H9 (cell line): ENCODE measurements at regions not wholly inside any gene's neighbourhood (a gene's known extent, or its start where the extent isn't known, plus 50 kb on each side); places are given as distances from the start of the nearest gene placed in this dataset.

Experiments
- DNase-seq: peaks from one replicate; pipeline ENCODE4 v3.0.0-alpha.2; 2017
- H2AFZ ChIP-seq: one replicate; pipeline ENCODE4 v1.6.1; 2013; ENCODE audit warnings: mild to moderate bottlenecking, low read length, control low read depth, moderate library complexity
- H2AK5ac ChIP-seq: 2 replicates; pipeline ENCODE4 v1.6.1; 2013; ENCODE audit warnings: low read length, control low read depth, mixed read lengths; ENCODE audit not compliant: insufficient read length
- H2BK120ac ChIP-seq: one replicate; pipeline ENCODE4 v1.6.1; 2013; ENCODE audit warnings: low read depth, mild to moderate bottlenecking, low read length, control low read depth, inconsistent platforms; ENCODE audit not compliant: poor library complexity, severe bottlenecking
- H2BK12ac ChIP-seq: 2 replicates; pipeline ENCODE4 v1.6.1; 2013; ENCODE audit warnings: low read length, control low read depth, mixed read lengths, low read depth; ENCODE audit not compliant: insufficient read length
- H2BK15ac ChIP-seq: 2 replicates; pipeline ENCODE4 v1.6.1; 2013; ENCODE audit warnings: low read depth, low read length, control low read depth
- H2BK20ac ChIP-seq: one replicate; pipeline ENCODE4 v1.6.1; 2013; ENCODE audit warnings: low read depth, mild to moderate bottlenecking, low read length, control low read depth, inconsistent platforms; ENCODE audit not compliant: poor library complexity, severe bottlenecking
- H2BK5ac ChIP-seq: 2 replicates; pipeline ENCODE4 v1.6.1; 2013; ENCODE audit warnings: low read length, control low read depth, mixed read lengths; ENCODE audit not compliant: insufficient read length
- H3K14ac ChIP-seq: 2 replicates; pipeline ENCODE4 v1.6.1; 2013; ENCODE audit warnings: low read length, control low read depth; ENCODE audit not compliant: insufficient read depth
- H3K18ac ChIP-seq: 2 replicates; pipeline ENCODE4 v1.6.1; 2013; ENCODE audit warnings: low read depth, mild to moderate bottlenecking, mixed read lengths, low read length, control low read depth; ENCODE audit not compliant: insufficient read length
- H3K23ac ChIP-seq: 2 replicates; pipeline ENCODE4 v1.6.1; 2013; ENCODE audit warnings: low read length, control low read depth, mixed read lengths, low read depth; ENCODE audit not compliant: insufficient read length
- H3K23me2 ChIP-seq: 2 replicates; pipeline ENCODE4 v1.6.1; 2013; ENCODE audit warnings: low read depth, mild to moderate bottlenecking, mixed read lengths, low read length, control low read depth; ENCODE audit not compliant: insufficient read length, poor library complexity, severe bottlenecking
- H3K27ac ChIP-seq: 2 replicates; pipeline ENCODE4 v1.5.1; 2013; ENCODE audit warnings: low read length, control low read depth, mixed read lengths, low read depth; ENCODE audit not compliant: insufficient read length
- H3K27me3 ChIP-seq: 2 replicates; pipeline ENCODE4 v1.6.1; 2013; ENCODE audit warnings: low read length, control low read depth, inconsistent platforms; ENCODE audit not compliant: insufficient read depth
- H3K4ac ChIP-seq: 2 replicates; pipeline ENCODE4 v1.6.1; 2013; ENCODE audit warnings: low read depth, mild to moderate bottlenecking, control low read depth, inconsistent platforms, low read length, moderate library complexity
- H3K4me1 ChIP-seq: 2 replicates; pipeline ENCODE4 v1.6.1; 2013; ENCODE audit warnings: low read length, control low read depth, inconsistent platforms; ENCODE audit not compliant: insufficient read depth
- H3K4me2 ChIP-seq: 2 replicates; pipeline ENCODE4 v1.6.1; 2013; ENCODE audit warnings: low read length, control low read depth, mixed read lengths; ENCODE audit not compliant: insufficient read length, insufficient read depth
- H3K56ac ChIP-seq: 2 replicates; pipeline ENCODE4 v1.6.1; 2013; ENCODE audit warnings: low read depth, mild to moderate bottlenecking, mixed read lengths, low read length, control low read depth; ENCODE audit not compliant: insufficient read length
- H3K79me1 ChIP-seq: 2 replicates; pipeline ENCODE4 v1.6.1; 2013; ENCODE audit warnings: low read depth, mild to moderate bottlenecking, moderate library complexity, low read length, control low read depth, inconsistent platforms; ENCODE audit not compliant: insufficient read depth, poor library complexity, severe bottlenecking
- H3K79me2 ChIP-seq: 2 replicates; pipeline ENCODE4 v1.6.1; 2013; ENCODE audit warnings: low read length, control low read depth, inconsistent platforms; ENCODE audit not compliant: insufficient read depth
- H3K9ac ChIP-seq: 2 replicates; pipeline ENCODE4 v1.6.1; 2013; ENCODE audit warnings: low read length, control low read depth, mixed read lengths; ENCODE audit not compliant: insufficient read length; ENCODE audit errors: extremely low read depth
- H3K9me3 ChIP-seq: one replicate; pipeline ENCODE4 v1.6.1; 2013; ENCODE audit warnings: low read depth, low read length, inconsistent platforms; ENCODE audit not compliant: control insufficient read depth
- H3T11ph ChIP-seq: one replicate; pipeline ENCODE4 v1.6.1; 2013; ENCODE audit warnings: mild to moderate bottlenecking, low read length, control low read depth, inconsistent platforms
- H4K20me1 ChIP-seq: one replicate; pipeline ENCODE4 v1.6.1; 2013; ENCODE audit not compliant: control insufficient read depth, insufficient read length, insufficient read depth
- H4K5ac ChIP-seq: 2 replicates; pipeline ENCODE4 v1.6.1; 2013; ENCODE audit warnings: low read depth, mild to moderate bottlenecking, mixed read lengths, low read length, control low read depth; ENCODE audit not compliant: insufficient read length
- H4K8ac ChIP-seq: replicated peaks from 2 replicates; pipeline ENCODE4 v1.6.1; 2013; ENCODE audit warnings: low read length, control low read depth, mixed read lengths, low read depth; ENCODE audit not compliant: insufficient read length
- H4K91ac ChIP-seq: 2 replicates; pipeline ENCODE4 v1.6.1; 2013; ENCODE audit warnings: low read depth, mild to moderate bottlenecking, moderate library complexity, mixed read lengths, low read length, control low read depth; ENCODE audit not compliant: insufficient read length
- H3K27ac Mint-ChIP-seq, 3 experiments: 2 replicates in 2 of 3; 3 replicates in 1 of 3; pipeline ENCODE4 v1.8.0; 2020 to 2021; ENCODE audit warnings: mixed read lengths in 3 of 3, mild to moderate bottlenecking in 1 of 3, moderate library complexity in 1 of 3
- H3K27me3 Mint-ChIP-seq: 2 replicates; pipeline ENCODE4 v1.8.0; 2021; ENCODE audit warnings: low read depth, mild to moderate bottlenecking, moderate library complexity, mixed read lengths
- H3K36me3 Mint-ChIP-seq, 3 experiments: 2 replicates in 2 of 3; 3 replicates in 1 of 3; pipeline ENCODE4 v1.8.0; 2020 to 2021; ENCODE audit warnings: low read depth in 3 of 3, mixed read lengths in 3 of 3; ENCODE audit not compliant: insufficient read depth in 1 of 3
- H3K4me1 Mint-ChIP-seq, 2 experiments: 2 replicates each; pipeline ENCODE4 v1.8.0; 2020; ENCODE audit warnings: mixed read lengths in 2 of 2
- H3K4me3 Mint-ChIP-seq, 2 experiments: 2 replicates in 1 of 2; 3 replicates in 1 of 2; pipeline ENCODE4 v1.8.0; 2020 to 2021; ENCODE audit warnings: mild to moderate bottlenecking in 2 of 2, mixed read lengths in 2 of 2, moderate library complexity in 1 of 2
- H3K9me3 Mint-ChIP-seq, 2 experiments: 2 replicates in 1 of 2; 3 replicates in 1 of 2; pipeline ENCODE4 v1.8.0; 2020; ENCODE audit warnings: mild to moderate bottlenecking in 2 of 2, mixed read lengths in 2 of 2, moderate library complexity in 1 of 2
- CTCF ChIP-seq: fragments of 200-600 bp; sonication (generic); conservative IDR thresholded peaks from 3 replicates; pipeline ENCODE4 v1.8.0; 2021; ENCODE audit warnings: antibody characterized with exemption, mild to moderate bottlenecking
- WGBS: extraction: QIAGEN DNeasy Blood & Tissue Kit; methylation state at CpG from one replicate; pipeline ENCODE4 v1.1.7; 2013; ENCODE audit warnings: missing lambda C conversion rate, low lambda C conversion rate, mixed read lengths; ENCODE audit not compliant: insufficient read length; ENCODE audit errors: extremely low coverage; 5-methylcytosine and 5-hydroxymethylcytosine counted together

GRCh38 chrX:80120335-80120734, 105.8 kb downstream of the TBX22 start:
- Histone ChIP-seq H2AK5ac (no peak overlapping the region), H2BK15ac (no peak overlapping the region), H3K23ac (no peak overlapping the region), H2BK5ac (no peak overlapping the region), H3T11ph (no peak overlapping the region), H3K79me1 (no peaks in the 10 kb centered on the region), H3K56ac (no peak overlapping the region), H2AFZ (no peak overlapping the region), H3K23me2 (no peaks in the 10 kb centered on the region), H2BK20ac (no peak overlapping the region), H4K91ac (no peak overlapping the region), H4K5ac (no peak overlapping the region), H3K18ac (no peak overlapping the region), H3K79me2 (no peaks in the 10 kb centered on the region), H3K9me3 (no peaks in the 10 kb centered on the region), H3K4me1 (0 out of 2 replicates have a peak, but pooled peaks cover 3% of the 10 kb centered on the region), H3K4me2 (no peak overlapping the region), H3K27ac (no peak overlapping the region), H2BK120ac (no peak overlapping the region), H3K4ac (no peak overlapping the region), H3K9ac (no peak overlapping the region), H3K27me3 (no peaks in the 10 kb centered on the region), H3K14ac (no peak overlapping the region), H2BK12ac (no peak overlapping the region), H4K20me1 (no peaks in the 10 kb centered on the region), H4K8ac (no peak overlapping the region)
- Mint-ChIP-seq H3K27me3 (no peaks in the 10 kb centered on the region; the same call in 1 of the 2 replicates), H3K4me1 (0 out of 4 replicates have a peak, but pooled peaks cover 0 to 4% of the 10 kb centered on the region in 2 experiments), H3K27ac (no peak overlapping the region), H3K36me3 (peaks cover 2% of the 10 kb centered on the region in 3 experiments; a peak in 6 of 7 replicates), H3K9me3 (peaks cover 56 to 61% of the 10 kb centered on the region in 2 experiments), H3K4me3 (no peak overlapping the region)
- no peak for DNase-seq
- WGBS = no CpG with 5 or more reads among the region's 1 CpG
- TF ChIP-seq CTCF = no peak
